ENCODE measurements at regions not wholly inside any gene's neighbourhood (a gene's known extent, or its start where the extent isn't known, plus 50 kb on each side); places are given as distances from the start of the nearest gene placed in this dataset.
A peak's percentile ranks its signal among the peaks of the same experiment; 100 is the strongest.
"Not testable (repeated sequence)": the region's sequence is repeated elsewhere in the genome, so short reads cannot be mapped to it uniquely, and the experiment has no call there.

GRCh38 chr12:60194678-60195077, 598.8 kb downstream of the SLC16A7 start:
- ATAC-seq = no peak
- no peak for DNase-seq
- H3K4me1 ChIP-seq (ENCODE audit: control insufficient read depth, insufficient read depth, low read length) = no peaks in the 10 kb centered on the region
- no peaks in the 10 kb centered on the region for H3K9me3 ChIP-seq (ENCODE audit: control insufficient read depth, low read length)
- H3K4me3 ChIP-seq (ENCODE audit: low read length) = no peak overlapping the region
- H3K27me3 ChIP-seq (ENCODE audit: control insufficient read depth, insufficient read depth) = no peaks in the 10 kb centered on the region
- intact Hi-C loops (cut with DNase I) = no loop called here
- H3K27ac ChIP-seq (ENCODE audit: low read length) = no peak overlapping the region

- intact Hi-C loops (cut with DNase I) = no loop called here
- DNase-seq (no peak), ATAC-seq (no peak)
- Histone ChIP-seq H3K27ac (ENCODE audit: low read length) (no peak overlapping the region), H3K4me3 (ENCODE audit: low read length) (no peak overlapping the region), H3K9me3 (ENCODE audit: control insufficient read depth, low read length) (no peaks in the 10 kb centered on the region), H3K27me3 (ENCODE audit: control insufficient read depth, insufficient read depth) (no peaks in the 10 kb centered on the region), H3K4me1 (ENCODE audit: control insufficient read depth, insufficient read depth, low read length) (no peaks in the 10 kb centered on the region)
- WGBS = 74% methylated on average over 1 of the region's 1 CpG
Observed at GRCh38 chr12:60195483-60195882, 599.7 kb downstream of the SLC16A7 start.

- Histone ChIP-seq H3K27ac (ENCODE audit: low read length) (no peak overlapping the region), H3K4me1 (ENCODE audit: control insufficient read depth, insufficient read depth, low read length) (no peaks in the 10 kb centered on the region), H3K4me3 (ENCODE audit: low read length) (no peak overlapping the region), H3K27me3 (ENCODE audit: control insufficient read depth, insufficient read depth) (no peaks in the 10 kb centered on the region), H3K9me3 (ENCODE audit: control insufficient read depth, low read length) (no peaks in the 10 kb centered on the region)
- ATAC-seq (no peak), DNase-seq (peak in 1 of 3 donors; percentile 30)
- intact Hi-C loops (cut with DNase I) = no loop called here
- 94% methylated on average over 10 of the region's 10 CpGs for WGBS
Observed at GRCh38 chr12:60196366-60196765, 600.5 kb downstream of the SLC16A7 start.

GRCh38 chr12:60197589-60197988, 601.8 kb downstream of the SLC16A7 start:
- Histone ChIP-seq H3K4me3 (ENCODE audit: low read length) (no peak overlapping the region), H3K4me1 (ENCODE audit: control insufficient read depth, insufficient read depth, low read length) (no peaks in the 10 kb centered on the region), H3K27ac (ENCODE audit: low read length) (no peak overlapping the region), H3K9me3 (ENCODE audit: control insufficient read depth, low read length) (no peaks in the 10 kb centered on the region), H3K27me3 (ENCODE audit: control insufficient read depth, insufficient read depth) (no peaks in the 10 kb centered on the region)
- 73% methylated on average over 2 of the region's 2 CpGs for WGBS
- ATAC-seq (no peak), DNase-seq (no peak)
- intact Hi-C loops (cut with DNase I) = no loop called here

GRCh38 chr12:60201891-60202290, 606.1 kb downstream of the SLC16A7 start:
- no peak for DNase-seq
- ATAC-seq = no peak
- intact Hi-C loops (cut with DNase I) = no loop called here

GRCh38 chr12:60205500-60205899, 609.7 kb downstream of the SLC16A7 start:
- no peaks in the 10 kb centered on the region for H3K9me3 ChIP-seq (ENCODE audit: control insufficient read depth, low read length)
- 85% methylated on average over 1 of the region's 1 CpG for WGBS
- DNase-seq = no peak
- no peaks in the 10 kb centered on the region for H3K4me1 ChIP-seq (ENCODE audit: control insufficient read depth, insufficient read depth, low read length)
- H3K27ac ChIP-seq (ENCODE audit: low read length) = no peak overlapping the region
- ATAC-seq = no peak
- no peak overlapping the region for H3K4me3 ChIP-seq (ENCODE audit: low read length)
- no peaks in the 10 kb centered on the region for H3K27me3 ChIP-seq (ENCODE audit: control insufficient read depth, insufficient read depth)
- intact Hi-C loops (cut with DNase I) = no loop called here

More at GRCh38 chr12:60201891-60202290, 606.1 kb downstream of the SLC16A7 start:
- no peak overlapping the region for H3K4me3 ChIP-seq (ENCODE audit: low read length)
- H3K4me1 ChIP-seq (ENCODE audit: control insufficient read depth, insufficient read depth, low read length) = no peaks in the 10 kb centered on the region
- no peak overlapping the region for H3K27ac ChIP-seq (ENCODE audit: low read length)
- H3K9me3 ChIP-seq (ENCODE audit: control insufficient read depth, low read length) = no peaks in the 10 kb centered on the region
- 27% methylated on average over 4 of the region's 4 CpGs for WGBS
- no peaks in the 10 kb centered on the region for H3K27me3 ChIP-seq (ENCODE audit: control insufficient read depth, insufficient read depth)

GRCh38 chr12:60209521-60209920, 613.7 kb downstream of the SLC16A7 start:
- H3K4me3 ChIP-seq (ENCODE audit: low read length) = no peak overlapping the region
- H3K27ac ChIP-seq (ENCODE audit: low read length) = no peak overlapping the region
- intact Hi-C loops (cut with DNase I) = no loop called here
- H3K27me3 ChIP-seq (ENCODE audit: control insufficient read depth, insufficient read depth) = no peaks in the 10 kb centered on the region
- no peak for DNase-seq
- no peaks in the 10 kb centered on the region for H3K9me3 ChIP-seq (ENCODE audit: control insufficient read depth, low read length)
- H3K4me1 ChIP-seq (ENCODE audit: control insufficient read depth, insufficient read depth, low read length) = no peaks in the 10 kb centered on the region
- no peak for ATAC-seq

- no peaks in the 10 kb centered on the region for H3K27me3 ChIP-seq (ENCODE audit: control insufficient read depth, insufficient read depth)
- no peaks in the 10 kb centered on the region for H3K9me3 ChIP-seq (ENCODE audit: control insufficient read depth, low read length)
- ATAC-seq = no peak
- intact Hi-C loops (cut with DNase I) = no loop called here
- DNase-seq = no peak
- WGBS = 72% methylated on average over 4 of the region's 4 CpGs
- H3K4me3 ChIP-seq (ENCODE audit: low read length) = no peak overlapping the region
- no peaks in the 10 kb centered on the region for H3K4me1 ChIP-seq (ENCODE audit: control insufficient read depth, insufficient read depth, low read length)
- H3K27ac ChIP-seq (ENCODE audit: low read length) = no peak overlapping the region
Observed at GRCh38 chr12:60209933-60210332, 614.1 kb downstream of the SLC16A7 start.

GRCh38 chr12:60210756-60211155, 614.9 kb downstream of the SLC16A7 start:
- intact Hi-C loops (cut with DNase I) = no loop called here
- Histone ChIP-seq H3K27me3 (ENCODE audit: control insufficient read depth, insufficient read depth) (no peaks in the 10 kb centered on the region), H3K4me3 (ENCODE audit: low read length) (no peak overlapping the region), H3K27ac (ENCODE audit: low read length) (no peak overlapping the region), H3K9me3 (ENCODE audit: control insufficient read depth, low read length) (no peaks in the 10 kb centered on the region), H3K4me1 (ENCODE audit: control insufficient read depth, insufficient read depth, low read length) (no peaks in the 10 kb centered on the region)
- ATAC-seq (no peak), DNase-seq (no peak)
- WGBS = 73% methylated on average over 5 of the region's 5 CpGs

- 78% methylated on average over 1 of the region's 1 CpG for WGBS
Observed at GRCh38 chr12:60211244-60211643, 615.4 kb downstream of the SLC16A7 start.

GRCh38 chr12:60212159-60213000, 616.6 kb downstream of the SLC16A7 start:
- Histone ChIP-seq H3K4me1 (ENCODE audit: control insufficient read depth, insufficient read depth, low read length) (no peaks in the 10 kb centered on the region), H3K27ac (ENCODE audit: low read length) (no peak overlapping the region), H3K4me3 (ENCODE audit: low read length) (no peak overlapping the region), H3K9me3 (ENCODE audit: control insufficient read depth, low read length) (no peaks in the 10 kb centered on the region), H3K27me3 (ENCODE audit: control insufficient read depth, insufficient read depth) (no peaks in the 10 kb centered on the region)
- no peak for DNase-seq
- no peak for ATAC-seq
- intact Hi-C loops (cut with DNase I) = no loop called here
- WGBS = 81% methylated on average over 3 of the region's 3 CpGs

More at GRCh38 chr12:60211244-60211643, 615.4 kb downstream of the SLC16A7 start:
- no peaks in the 10 kb centered on the region for H3K27me3 ChIP-seq (ENCODE audit: control insufficient read depth, insufficient read depth)
- H3K27ac ChIP-seq (ENCODE audit: low read length) = no peak overlapping the region
- H3K4me1 ChIP-seq (ENCODE audit: control insufficient read depth, insufficient read depth, low read length) = no peaks in the 10 kb centered on the region
- H3K9me3 ChIP-seq (ENCODE audit: control insufficient read depth, low read length) = no peaks in the 10 kb centered on the region
- ATAC-seq (no peak), DNase-seq (no peak)
- intact Hi-C loops (cut with DNase I) = no loop called here
- H3K4me3 ChIP-seq (ENCODE audit: low read length) = no peak overlapping the region

- H3K27me3 ChIP-seq (ENCODE audit: control insufficient read depth, insufficient read depth); H3K27ac ChIP-seq (ENCODE audit: low read length); ATAC-seq; DNase-seq; H3K4me3 ChIP-seq (ENCODE audit: low read length); intact Hi-C loops (cut with DNase I); H3K9me3 ChIP-seq (ENCODE audit: control insufficient read depth, low read length); H3K4me1 ChIP-seq (ENCODE audit: control insufficient read depth, insufficient read depth, low read length): not testable (repeated sequence)
- WGBS = 84% methylated on average over 3 of the region's 3 CpGs
Observed at GRCh38 chr12:60213272-60213671, 617.4 kb downstream of the SLC16A7 start.
